Activated naive CD4-positive, alpha-beta T cell treated with anti-CD3 and anti-CD28 coated beads, Interleukin-2, amount 50 U/mL, for 24 hours (primary cell): ENCODE measurements at regions not wholly inside any gene's neighbourhood (a gene's known extent, or its start where the extent isn't known, plus 50 kb on each side); places are given as distances from the start of the nearest gene placed in this dataset.

Experiments
- H3K27ac Mint-ChIP-seq: one replicate; pipeline ENCODE4 v1.8.0; 2021; ENCODE audit warnings: mild to moderate bottlenecking, mixed read lengths
- H3K27me3 Mint-ChIP-seq: one replicate; pipeline ENCODE4 v1.8.0; 2021; ENCODE audit warnings: mixed read lengths
- H3K36me3 Mint-ChIP-seq: one replicate; pipeline ENCODE4 v1.8.0; 2021; ENCODE audit warnings: mixed read lengths
- H3K4me1 Mint-ChIP-seq: one replicate; pipeline ENCODE4 v1.8.0; 2021; ENCODE audit warnings: mixed read lengths
- H3K4me3 Mint-ChIP-seq: one replicate; pipeline ENCODE4 v1.8.0; 2021; ENCODE audit warnings: mild to moderate bottlenecking, mixed read lengths
- H3K9me3 Mint-ChIP-seq: one replicate; pipeline ENCODE4 v1.8.0; 2021; ENCODE audit warnings: mixed read lengths

DNA sequence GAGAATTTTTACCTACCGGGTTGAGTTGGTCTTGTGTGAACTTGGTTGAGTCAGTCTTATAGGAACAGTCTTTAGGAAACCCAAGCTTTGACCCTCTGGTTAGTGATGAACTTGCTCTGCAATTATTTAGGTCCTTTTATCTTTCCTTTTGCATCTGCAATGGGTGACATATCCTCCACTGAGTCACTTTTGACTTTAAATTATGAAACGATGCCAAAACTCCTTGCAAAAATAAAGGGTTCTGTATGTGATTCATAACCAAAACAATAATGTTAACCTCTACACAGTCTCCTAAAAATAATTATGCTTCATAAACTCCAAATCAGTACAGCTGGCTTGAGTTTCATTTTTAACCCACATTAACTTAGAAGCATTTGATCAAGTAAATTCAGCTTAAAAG is 979.4 kb downstream of the GALC start:
- Mint-ChIP-seq H3K4me1 (no peaks in the 10 kb centered on the region), H3K27me3 (no peaks in the 10 kb centered on the region), H3K9me3 (peaks cover 4% of the 10 kb centered on the region), H3K36me3 (no peaks in the 10 kb centered on the region), H3K4me3 (no peak overlapping the region), H3K27ac (no peak overlapping the region)

DNA sequence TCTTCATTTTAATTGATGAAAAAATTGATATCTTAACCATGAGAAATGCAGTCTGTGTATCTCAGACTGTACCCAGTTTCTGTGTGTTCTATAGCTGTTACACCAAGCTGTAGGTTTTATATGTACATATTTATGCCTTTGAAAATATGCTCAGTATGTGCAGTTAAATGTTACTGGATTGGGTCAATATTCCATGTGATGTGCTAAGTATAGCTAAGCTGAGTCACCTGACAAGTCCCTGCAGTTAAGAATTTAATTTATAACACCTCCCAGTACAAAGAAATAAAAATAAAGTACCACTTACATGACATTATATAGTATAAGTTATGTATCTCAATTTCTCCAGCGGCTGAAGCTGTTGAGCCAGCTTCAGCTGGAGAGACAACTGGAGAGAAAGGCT is 984.0 kb downstream of the GALC start:
- Mint-ChIP-seq H3K4me1 (no peaks in the 10 kb centered on the region), H3K27ac (no peak overlapping the region), H3K36me3 (no peaks in the 10 kb centered on the region), H3K27me3 (no peaks in the 10 kb centered on the region), H3K9me3 (no peaks in the 10 kb centered on the region), H3K4me3 (no peak overlapping the region)

DNA sequence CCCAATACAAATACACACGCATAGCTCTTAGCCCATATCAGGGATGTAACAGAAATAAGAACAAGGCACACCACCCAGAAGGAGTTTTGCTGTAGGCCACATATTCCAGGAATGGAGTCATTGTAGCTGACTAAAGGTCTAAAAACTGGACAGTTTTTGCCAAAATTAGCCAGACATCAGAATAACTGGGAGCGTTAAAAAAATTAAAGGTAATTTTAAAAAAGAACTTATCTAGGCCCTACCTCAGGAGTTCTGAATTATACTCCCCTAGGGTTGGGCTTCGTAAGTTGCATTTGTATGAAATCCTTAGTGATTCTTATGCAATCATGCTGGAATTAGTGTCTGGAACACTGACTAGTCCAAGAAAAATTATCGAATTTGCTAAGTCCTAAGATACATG is 987.7 kb downstream of the GALC start:
- Mint-ChIP-seq H3K36me3 (no peaks in the 10 kb centered on the region), H3K27me3 (no peaks in the 10 kb centered on the region), H3K27ac (no peak overlapping the region), H3K4me1 (no peaks in the 10 kb centered on the region), H3K9me3 (no peaks in the 10 kb centered on the region), H3K4me3 (no peak overlapping the region)

DNA sequence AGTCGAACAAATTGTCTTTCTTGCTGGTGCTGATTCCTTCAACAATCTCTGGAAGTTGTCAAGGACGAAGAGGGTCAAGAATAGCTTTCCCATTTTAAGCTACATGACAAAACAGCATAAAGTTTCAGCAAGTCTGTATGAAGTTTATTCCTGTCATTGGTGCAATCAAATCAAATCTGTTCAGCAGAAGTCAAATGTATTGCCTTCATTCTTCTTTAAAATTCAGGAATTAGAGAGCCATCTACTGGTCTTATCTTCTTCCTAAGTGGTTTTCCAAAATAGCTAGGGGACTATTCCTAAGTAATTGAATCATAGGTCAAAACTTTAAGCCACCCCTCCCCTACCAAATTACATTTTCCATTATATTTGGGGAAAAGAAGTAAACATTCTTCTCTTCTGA is 990.2 kb downstream of the GALC start:
- Mint-ChIP-seq H3K36me3 (no peaks in the 10 kb centered on the region), H3K27ac (no peak overlapping the region), H3K4me3 (no peak overlapping the region), H3K27me3 (no peaks in the 10 kb centered on the region), H3K4me1 (no peaks in the 10 kb centered on the region), H3K9me3 (no peaks in the 10 kb centered on the region)

DNA sequence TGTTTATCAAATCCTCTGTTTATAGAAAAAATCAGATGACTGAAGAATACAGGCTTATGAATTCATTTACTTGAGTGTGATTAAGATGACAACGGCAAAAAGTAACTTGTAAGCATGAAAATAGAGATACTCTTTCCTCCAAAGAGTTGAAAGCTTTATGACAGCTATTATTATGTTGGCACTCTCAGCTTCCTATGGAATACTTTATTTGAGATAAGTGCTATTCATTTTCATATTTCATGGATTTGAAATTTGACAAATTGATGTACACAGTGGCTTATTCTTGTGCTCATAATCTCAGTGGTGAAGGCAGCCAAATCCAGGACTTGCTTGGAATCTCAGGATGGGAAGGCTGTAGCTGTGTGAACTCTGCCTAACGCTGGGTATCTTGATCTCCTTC is 991.6 kb downstream of the GALC start:
- Mint-ChIP-seq H3K4me3 (no peak overlapping the region), H3K9me3 (no peaks in the 10 kb centered on the region), H3K27ac (no peak overlapping the region), H3K36me3 (no peaks in the 10 kb centered on the region), H3K4me1 (no peaks in the 10 kb centered on the region), H3K27me3 (no peaks in the 10 kb centered on the region)

DNA sequence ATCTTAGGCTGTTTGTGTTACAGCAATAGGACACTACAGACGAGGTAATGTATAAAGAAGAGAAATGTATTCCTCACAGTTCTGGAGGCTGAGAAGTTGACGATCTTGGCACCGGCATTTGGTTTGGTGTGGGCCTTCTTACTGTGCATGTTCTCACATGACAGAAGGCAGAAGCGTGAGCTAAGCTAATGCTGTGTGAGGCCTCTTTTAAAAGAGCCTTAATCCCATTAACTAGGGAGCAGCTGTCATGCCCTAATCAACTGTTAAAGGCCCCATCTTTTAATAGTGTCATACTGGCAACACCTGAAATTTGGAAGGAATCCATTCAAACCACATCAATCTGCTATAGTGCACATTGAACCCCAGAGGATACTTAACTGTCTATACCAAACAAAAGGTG is 992.9 kb downstream of the GALC start:
- H3K27me3 Mint-ChIP-seq: no peaks in the 10 kb centered on the region
- no peaks in the 10 kb centered on the region for H3K9me3 Mint-ChIP-seq
- no peaks in the 10 kb centered on the region for H3K36me3 Mint-ChIP-seq
- H3K27ac Mint-ChIP-seq: no peak overlapping the region
- H3K4me1 Mint-ChIP-seq: no peaks in the 10 kb centered on the region
- no peak overlapping the region for H3K4me3 Mint-ChIP-seq

DNA sequence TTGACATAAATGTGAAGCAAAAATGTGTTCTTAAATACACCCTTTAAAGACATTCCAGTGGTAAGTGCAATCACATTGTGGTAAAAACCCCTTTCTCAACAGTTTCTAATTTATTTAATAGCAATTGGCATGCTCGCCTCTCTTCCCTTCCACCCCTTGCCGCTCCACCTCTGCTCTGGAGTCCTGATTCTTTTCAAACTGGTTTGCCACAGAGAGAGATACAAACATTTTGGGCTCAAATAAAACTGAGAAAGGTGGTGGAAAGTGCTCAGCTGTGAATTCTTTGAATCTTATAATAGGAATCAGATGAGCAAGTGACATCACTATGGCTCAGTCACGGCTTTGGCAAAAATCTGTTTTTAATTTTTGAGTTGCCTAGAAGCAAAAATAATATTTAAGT is 993.9 kb downstream of the GALC start:
- H3K4me1 Mint-ChIP-seq: no peaks in the 10 kb centered on the region
- H3K4me3 Mint-ChIP-seq: no peak overlapping the region
- H3K9me3 Mint-ChIP-seq: no peaks in the 10 kb centered on the region

DNA sequence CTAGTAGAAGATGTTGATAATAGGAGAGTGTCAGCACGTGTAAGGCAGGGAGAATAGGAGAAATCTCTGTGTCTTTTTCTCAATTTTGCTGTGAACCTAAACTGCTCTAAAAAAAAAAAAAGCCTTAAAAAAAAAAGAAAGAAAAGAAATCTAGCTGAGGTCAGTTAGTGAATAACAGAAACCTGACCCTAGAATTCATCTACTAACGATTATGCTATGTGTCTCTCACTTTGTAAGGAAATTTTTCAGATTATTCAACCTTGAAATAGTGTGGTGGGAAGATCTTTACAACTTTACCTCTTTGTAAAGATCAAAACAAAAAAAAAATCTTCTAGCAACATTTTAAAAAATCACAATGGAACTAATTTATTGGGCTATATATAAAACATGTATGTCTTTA is 995.7 kb downstream of the GALC start:
- Mint-ChIP-seq H3K4me1 (no peaks in the 10 kb centered on the region), H3K9me3 (no peaks in the 10 kb centered on the region), H3K4me3 (no peak overlapping the region), H3K36me3 (no peaks in the 10 kb centered on the region), H3K27ac (no peak overlapping the region), H3K27me3 (no peaks in the 10 kb centered on the region)

More for the DNA sequence above, 993.9 kb downstream of the GALC start:
- no peaks in the 10 kb centered on the region for H3K27me3 Mint-ChIP-seq
- H3K36me3 Mint-ChIP-seq: no peaks in the 10 kb centered on the region
- no peak overlapping the region for H3K27ac Mint-ChIP-seq

DNA sequence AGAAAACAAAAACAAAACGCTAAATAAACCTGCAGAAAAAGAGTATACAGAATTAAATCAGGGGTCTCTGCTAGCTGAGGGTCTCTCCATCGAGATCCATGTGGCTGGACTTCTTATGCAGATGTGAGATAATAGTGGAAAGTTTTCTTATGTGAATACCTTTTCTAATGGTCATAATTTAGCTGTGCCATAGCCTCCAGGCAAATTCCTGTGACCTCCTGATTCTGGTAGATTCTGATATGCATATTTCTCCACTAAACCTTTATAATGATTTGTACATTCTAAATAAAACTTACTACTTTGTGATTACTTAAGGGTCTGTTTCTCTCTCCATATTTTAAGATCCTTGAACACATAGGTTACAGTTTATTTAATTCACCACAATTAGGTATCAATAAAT is 1002.6 kb downstream of the GALC start:
- Mint-ChIP-seq H3K27ac (no peak overlapping the region), H3K9me3 (peaks cover 5% of the 10 kb centered on the region), H3K36me3 (no peaks in the 10 kb centered on the region), H3K4me3 (no peak overlapping the region), H3K4me1 (no peaks in the 10 kb centered on the region), H3K27me3 (no peaks in the 10 kb centered on the region)

DNA sequence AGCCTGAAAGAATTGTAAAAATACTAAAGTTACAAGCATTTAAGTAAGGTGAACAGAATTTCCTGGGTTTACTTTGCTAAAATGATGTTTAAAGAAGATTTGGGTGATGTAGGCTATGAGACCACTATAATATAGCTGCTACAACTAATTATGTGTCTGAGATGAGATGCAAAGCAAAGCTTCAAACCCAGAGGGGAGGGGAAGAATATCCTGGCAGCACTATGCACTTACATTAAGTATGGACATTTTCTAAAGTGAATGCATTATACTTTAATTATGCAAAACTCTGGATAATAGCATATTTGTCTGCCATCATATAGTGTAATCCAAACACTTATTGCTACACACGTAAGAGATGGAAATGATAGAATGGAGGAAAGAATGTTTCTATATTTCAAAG is 1003.7 kb downstream of the GALC start:
- H3K27ac Mint-ChIP-seq: no peak overlapping the region

DNA sequence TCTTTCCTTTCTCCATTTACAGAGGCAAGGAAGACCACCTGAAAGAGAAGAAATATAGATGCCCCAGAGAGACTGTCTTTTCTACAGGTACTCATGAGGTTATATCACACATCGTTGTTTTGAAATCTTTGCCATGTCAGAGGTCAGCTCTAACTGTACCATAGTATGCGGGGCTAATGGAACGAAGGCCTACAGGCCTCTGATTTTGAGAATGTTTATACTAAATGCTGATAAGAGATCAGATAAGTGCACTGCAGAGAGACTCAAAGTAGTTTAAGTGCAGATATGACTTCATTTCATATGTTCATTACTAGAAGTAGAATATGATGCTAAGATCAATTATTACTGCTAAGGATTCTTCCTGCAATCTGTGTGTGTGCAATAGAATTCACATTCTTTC is 1005.0 kb downstream of the GALC start:
- no peaks in the 10 kb centered on the region for H3K36me3 Mint-ChIP-seq
- H3K9me3 Mint-ChIP-seq: peaks cover 12% of the 10 kb centered on the region
- no peaks in the 10 kb centered on the region for H3K4me1 Mint-ChIP-seq
- no peak overlapping the region for H3K4me3 Mint-ChIP-seq
- no peaks in the 10 kb centered on the region for H3K27me3 Mint-ChIP-seq
- H3K27ac Mint-ChIP-seq: no peak overlapping the region

More for the DNA sequence above, 1003.7 kb downstream of the GALC start:
- no peaks in the 10 kb centered on the region for H3K36me3 Mint-ChIP-seq
- H3K9me3 Mint-ChIP-seq: peaks cover 5% of the 10 kb centered on the region
- H3K27me3 Mint-ChIP-seq: no peaks in the 10 kb centered on the region
- no peak overlapping the region for H3K4me3 Mint-ChIP-seq
- no peaks in the 10 kb centered on the region for H3K4me1 Mint-ChIP-seq

DNA sequence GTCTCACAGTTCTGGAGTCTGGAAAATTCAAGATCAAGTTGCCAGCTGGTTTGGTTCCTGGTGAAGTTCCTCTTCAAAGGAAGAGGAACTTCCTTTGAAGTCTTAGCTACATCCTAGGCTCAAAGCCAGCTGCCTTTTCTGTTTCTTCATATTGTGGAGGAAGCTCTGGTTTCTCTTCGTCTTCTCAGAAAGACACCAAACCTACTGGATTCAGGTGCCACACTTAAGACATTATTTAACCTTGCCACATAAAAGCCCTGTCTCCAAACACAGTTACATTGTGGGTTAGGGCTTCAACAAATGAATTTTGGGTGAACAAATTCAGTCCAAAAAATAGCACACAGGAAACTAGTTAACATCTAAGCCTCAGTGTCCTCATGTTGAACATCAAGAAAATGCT is 1019.8 kb downstream of the GALC start:
- Mint-ChIP-seq H3K36me3 (no peaks in the 10 kb centered on the region), H3K27me3 (no peaks in the 10 kb centered on the region), H3K4me1 (no peaks in the 10 kb centered on the region), H3K9me3 (peaks cover 6% of the 10 kb centered on the region), H3K4me3 (no peak overlapping the region), H3K27ac (no peak overlapping the region)

DNA sequence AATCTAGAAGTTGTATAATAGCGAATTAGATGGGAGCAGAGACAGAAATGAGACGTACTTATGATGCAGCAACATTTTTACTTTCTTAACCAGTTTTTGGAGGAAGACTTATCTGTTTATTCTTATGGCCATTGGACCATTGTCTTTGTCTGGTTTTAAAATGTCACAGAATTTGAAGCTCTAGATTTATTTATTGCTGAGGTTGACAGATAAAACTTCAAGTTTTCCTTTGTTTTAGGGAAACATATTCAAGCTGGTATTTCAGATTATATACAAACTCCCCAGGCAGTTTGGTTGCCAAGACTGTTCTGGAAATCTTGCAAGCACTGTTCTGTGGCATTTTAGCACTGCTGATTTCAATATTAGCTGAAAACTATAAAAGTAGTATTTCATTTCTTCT is 1021.7 kb downstream of the GALC start:
- Mint-ChIP-seq H3K4me3 (no peak overlapping the region), H3K27me3 (no peaks in the 10 kb centered on the region), H3K9me3 (peaks cover 15% of the 10 kb centered on the region), H3K27ac (no peak overlapping the region), H3K36me3 (no peaks in the 10 kb centered on the region), H3K4me1 (no peaks in the 10 kb centered on the region)

DNA sequence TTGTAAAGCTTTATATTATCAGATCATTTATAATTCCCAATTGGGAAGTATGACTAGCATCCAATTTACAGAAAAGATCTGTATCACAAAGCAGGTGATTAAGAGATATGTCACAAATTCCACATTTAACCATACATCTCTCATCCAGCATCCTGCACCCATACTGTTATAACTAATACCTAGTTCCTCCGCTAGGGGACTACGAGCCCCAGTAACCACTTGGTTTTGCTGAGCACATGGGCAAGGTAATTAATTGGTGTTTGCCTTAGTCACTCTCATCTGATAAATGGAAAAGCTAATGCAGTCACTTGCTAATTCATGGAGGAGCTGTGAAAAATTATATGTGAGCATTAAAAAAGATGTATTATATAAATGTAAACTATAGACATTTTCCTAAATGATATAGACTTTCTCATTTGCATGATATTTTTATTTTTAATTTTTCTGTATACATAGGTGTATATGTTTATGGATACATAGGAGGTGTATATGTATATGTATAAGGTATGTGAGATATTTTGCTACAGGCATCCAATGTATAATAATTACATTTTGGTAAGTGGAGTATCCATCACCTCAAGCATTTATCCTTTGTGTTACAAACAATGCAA is 1031.8 kb downstream of the GALC start:
- H3K27me3 Mint-ChIP-seq: no peaks in the 10 kb centered on the region
- H3K4me3 Mint-ChIP-seq: no peak overlapping the region
- no peak overlapping the region for H3K27ac Mint-ChIP-seq
- H3K9me3 Mint-ChIP-seq: peaks cover 13% of the 10 kb centered on the region
- H3K4me1 Mint-ChIP-seq: no peaks in the 10 kb centered on the region
- H3K36me3 Mint-ChIP-seq: no peaks in the 10 kb centered on the region

DNA sequence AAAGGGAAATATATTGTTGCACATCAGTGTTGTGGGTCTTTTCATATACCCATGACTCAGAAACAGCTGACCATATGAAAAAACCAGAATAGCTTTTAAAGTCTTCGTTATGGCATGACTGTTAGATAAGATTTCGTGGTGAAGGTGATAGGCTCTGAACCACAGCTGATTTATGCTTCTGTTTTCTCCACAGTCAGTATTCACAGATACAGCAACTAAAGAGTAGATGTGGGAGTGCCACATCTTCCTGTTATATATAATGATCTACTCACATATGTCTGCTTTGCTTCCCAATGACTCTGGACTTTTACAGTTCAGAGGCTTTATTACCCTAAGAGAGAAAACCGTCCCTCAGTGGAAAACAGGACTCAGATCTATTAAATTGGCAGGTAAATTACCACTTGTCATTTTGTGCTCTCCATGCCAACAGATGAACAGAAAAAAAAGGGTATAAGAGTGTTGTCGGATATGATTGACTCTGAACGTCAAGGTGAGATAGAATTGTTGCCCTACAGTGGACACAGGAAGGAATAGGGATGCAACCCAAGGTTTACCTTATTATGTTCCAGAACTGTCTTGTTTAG is 1037.1 kb downstream of the GALC start:
- Mint-ChIP-seq H3K27me3 (no peaks in the 10 kb centered on the region), H3K9me3 (peaks cover 6% of the 10 kb centered on the region), H3K4me1 (no peaks in the 10 kb centered on the region)

DNA sequence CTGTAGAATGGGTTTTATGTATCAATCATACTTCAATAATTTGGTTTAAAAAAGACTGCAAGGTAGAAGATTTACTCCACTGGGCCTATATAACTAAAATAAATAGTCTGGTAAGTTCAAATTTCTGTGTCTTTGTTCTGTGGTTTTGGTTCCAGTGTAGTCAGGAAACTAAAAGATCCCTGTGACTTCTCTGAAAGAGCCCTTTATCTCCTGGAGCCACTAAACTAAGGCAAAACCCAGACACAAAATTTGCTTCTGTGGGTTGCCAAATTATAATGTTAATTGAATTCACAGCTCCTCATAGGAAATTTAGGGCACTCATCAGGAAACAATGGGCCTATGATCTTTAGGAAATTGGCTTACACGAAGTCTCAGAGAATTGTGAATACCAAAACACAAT is 1038.4 kb downstream of the GALC start:
- Mint-ChIP-seq H3K27me3 (no peaks in the 10 kb centered on the region), H3K36me3 (no peaks in the 10 kb centered on the region), H3K4me3 (no peak overlapping the region), H3K4me1 (no peaks in the 10 kb centered on the region), H3K9me3 (peaks cover 6% of the 10 kb centered on the region), H3K27ac (no peak overlapping the region)

More for the DNA sequence above, 1037.1 kb downstream of the GALC start:
- H3K4me3 Mint-ChIP-seq: no peak overlapping the region
- no peak overlapping the region for H3K27ac Mint-ChIP-seq
- no peaks in the 10 kb centered on the region for H3K36me3 Mint-ChIP-seq

DNA sequence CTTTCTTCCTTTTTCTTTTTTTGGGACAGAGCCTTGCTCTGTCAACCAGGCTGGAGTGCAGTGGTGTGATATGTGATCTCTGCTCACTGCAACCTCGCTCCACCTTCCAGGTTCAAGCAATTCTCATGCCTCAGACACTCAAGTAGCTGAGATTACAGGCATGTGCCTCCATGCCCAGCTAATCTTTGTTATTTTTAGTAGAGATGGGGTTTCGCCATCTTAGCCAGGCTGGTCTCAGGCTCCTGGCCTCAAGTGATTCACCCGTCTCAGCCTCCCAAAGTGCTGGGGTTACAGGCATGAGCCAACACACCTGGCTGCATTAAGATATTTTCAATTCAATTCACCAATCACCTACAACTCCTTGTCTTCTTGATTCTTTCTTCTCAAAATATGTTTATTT is 1046.5 kb downstream of the GALC start:
- Mint-ChIP-seq H3K9me3 (no peaks in the 10 kb centered on the region), H3K27me3 (no peaks in the 10 kb centered on the region), H3K4me3 (no peak overlapping the region), H3K4me1 (no peaks in the 10 kb centered on the region), H3K27ac (no peak overlapping the region), H3K36me3 (no peaks in the 10 kb centered on the region)
